ENCODE measurements at regions not wholly inside any gene's neighbourhood (a gene's known extent, or its start where the extent isn't known, plus 50 kb on each side); places are given as distances from the start of the nearest gene placed in this dataset.

DNA sequence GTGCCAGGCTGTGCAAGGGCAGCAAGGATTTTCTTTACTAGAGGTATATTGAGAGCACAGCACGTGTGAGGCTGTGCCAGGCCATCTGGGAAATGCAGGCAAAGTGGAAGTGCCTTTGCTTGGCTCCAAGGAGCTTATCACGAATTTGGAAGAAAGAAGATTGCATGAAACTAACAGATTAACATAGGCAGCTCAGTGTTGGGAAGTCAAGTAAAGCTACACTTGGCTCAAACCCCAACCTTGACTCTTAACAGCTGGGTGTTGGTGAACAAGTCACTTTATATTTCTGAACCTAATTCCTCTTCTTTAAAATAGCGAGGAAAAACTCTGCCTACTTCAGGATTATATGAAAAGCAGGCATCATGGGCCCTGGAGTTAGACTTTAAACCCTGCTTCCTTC, 105.2 kb downstream of the PLCE1 start:
- ChIA-PET POLR2A (no interaction called here), CTCF (no interaction called here), RAD21 (ENCODE audit: low non-redundant PET in 1 of 2, low total read pairs in 2 of 2, uncharacterized antibody in 2 of 2, unreplicated experiment in 2 of 2) (no interaction called here)
- Histone ChIP-seq H3K36me3 (ENCODE audit: control insufficient read depth in 1 of 2, insufficient read depth in 2 of 2, low read length in 2 of 2) (no peaks in the 10 kb centered on the region), H3K4me3 (replicated peaks in 1 of 2; ENCODE audit: low read depth in 1 of 2, low read length in 2 of 2) (no peak overlapping the region), H3K9ac (ENCODE audit: low read length) (no peak overlapping the region), H4K20me1 (ENCODE audit: insufficient read depth) (no peaks in the 10 kb centered on the region), H2AFZ (ENCODE audit: low read depth, low read length, poor library complexity, severe bottlenecking) (no peak overlapping the region), H3K79me2 (ENCODE audit: insufficient read depth, low read length) (no peaks in the 10 kb centered on the region), H3K27ac (ENCODE audit: low read depth, low read length) (no peak overlapping the region), H3K27me3 (ENCODE audit: insufficient read depth, low read length) (peaks cover 4% of the 10 kb centered on the region; the same call in 1 of the 2 replicates), H3K4me2 (ENCODE audit: low read length) (no peak overlapping the region), H3K4me1 (ENCODE audit: control insufficient read depth in 1 of 2, insufficient read depth in 2 of 2, low read length in 2 of 2) (peaks cover 2% of the 10 kb centered on the region in 2 experiments; a peak in 2 of 4 replicates), H3K9me3 (ENCODE audit: control insufficient read depth in 1 of 2, insufficient read depth in 1 of 2, low read depth in 1 of 2, low read length in 2 of 2) (no peaks in the 10 kb centered on the region), H3K9me2 (ENCODE audit: insufficient read depth) (no peaks in the 10 kb centered on the region)
- BruUV-seq (replicated peaks), result no TSS peak
- TF ChIP-seq RAD21 (IDR thresholded peaks at IDR 0.05; ENCODE audit: low read depth), result no peak
- no peak for TF ChIP-seq SP1 (IDR thresholded peaks at IDR 0.05; ENCODE audit: low read depth)
- no peak for DNase-seq (ENCODE audit: low read depth, low spot score)
- intact Hi-C loops (cut with micrococcal nuclease), result no loop called here
- ATAC-seq, result no peak

DNA sequence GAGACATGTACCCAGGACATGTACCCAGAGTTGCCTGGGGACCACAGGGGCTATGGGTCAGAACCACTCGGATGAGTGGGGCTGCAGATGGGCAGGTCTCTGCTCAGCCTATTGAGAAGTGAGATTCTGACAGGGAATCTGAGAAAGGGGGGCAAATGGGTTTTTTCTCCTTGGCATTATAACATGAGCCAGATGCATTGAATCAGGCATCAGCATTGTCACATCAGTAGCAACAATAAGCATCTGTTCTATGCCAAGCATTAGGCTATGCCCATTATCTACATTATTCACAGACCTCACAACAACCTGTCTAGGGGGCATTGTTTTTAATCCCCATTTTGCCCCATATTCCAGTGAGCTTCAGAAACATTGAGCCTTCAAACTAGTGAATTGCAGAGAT, 108.2 kb downstream of the PLCE1 start:
- no peak overlapping the region for H3K4me3 ChIP-seq (replicated peaks in 1 of 2; ENCODE audit: low read depth in 1 of 2, low read length in 2 of 2)
- no peaks in the 10 kb centered on the region for H3K36me3 ChIP-seq (ENCODE audit: control insufficient read depth in 1 of 2, insufficient read depth in 2 of 2, low read length in 2 of 2)
- ChIA-PET POLR2A (no interaction called here), CTCF (no interaction called here), RAD21 (ENCODE audit: low non-redundant PET in 1 of 2, low total read pairs in 2 of 2, uncharacterized antibody in 2 of 2, unreplicated experiment in 2 of 2) (no interaction called here)
- no peak overlapping the region for H3K4me2 ChIP-seq (ENCODE audit: low read length)
- no peak for ATAC-seq
- peaks cover 5 to 8% of the 10 kb centered on the region in 2 experiments for H3K4me1 ChIP-seq (ENCODE audit: control insufficient read depth in 1 of 2, insufficient read depth in 2 of 2, low read length in 2 of 2)
- intact Hi-C loops (cut with micrococcal nuclease), result no loop called here
- no peak overlapping the region for H3K27ac ChIP-seq (ENCODE audit: low read depth, low read length)
- no TSS peak for BruUV-seq (replicated peaks)
- no peaks in the 10 kb centered on the region for H3K79me2 ChIP-seq (ENCODE audit: insufficient read depth, low read length)
- H3K9ac ChIP-seq (ENCODE audit: low read length), result no peak overlapping the region
- H3K9me2 ChIP-seq (ENCODE audit: insufficient read depth), result no peaks in the 10 kb centered on the region
- peaks cover 9% of the 10 kb centered on the region; the same call in 1 of the 2 replicates for H3K27me3 ChIP-seq (ENCODE audit: insufficient read depth, low read length)
- no peaks in the 10 kb centered on the region for H4K20me1 ChIP-seq (ENCODE audit: insufficient read depth)
- no peak for DNase-seq (ENCODE audit: low read depth, low spot score)
- no peak for TF ChIP-seq EZH2 (IDR thresholded peaks at IDR 0.05)
- no peak for TF ChIP-seq TCF7L2 (IDR thresholded peaks at IDR 0.05; ENCODE audit: borderline replicate concordance, extremely low read depth, insufficient read depth, insufficient read length)
- no peak for TF ChIP-seq ELF1 (IDR thresholded peaks at IDR 0.05; ENCODE audit: borderline replicate concordance, low read depth)
- no peak for TF ChIP-seq CBX3 (IDR thresholded peaks at IDR 0.05; ENCODE audit: low read depth)
- no peak for TF ChIP-seq EZH2phosphoT487 (IDR thresholded peaks at IDR 0.05; ENCODE audit: borderline replicate concordance)
- H3K9me3 ChIP-seq (ENCODE audit: control insufficient read depth in 1 of 2, insufficient read depth in 1 of 2, low read depth in 1 of 2, low read length in 2 of 2), result no peaks in the 10 kb centered on the region
- H2AFZ ChIP-seq (ENCODE audit: low read depth, low read length, poor library complexity, severe bottlenecking), result no peak overlapping the region
